GM12878 (cell line): ENCODE measurements at regions not wholly inside any gene's neighbourhood (a gene's known extent, or its start where the extent isn't known, plus 50 kb on each side); places are given as distances from the start of the nearest gene placed in this dataset.

Experiments
- CBX3 ChIP-seq: fragments of 200-600 bp; sonication (generic); IDR thresholded peaks from 2 replicates; pipeline ENCODE4 v1.6.1; 2016; ENCODE audit warnings: low read depth, borderline replicate concordance
- EP300 ChIP-seq, 2 experiments: fragments of 150-350 bp in 1 of 2; IDR thresholded peaks; 2 replicates each; pipeline ENCODE4 v1.6.1; 2011 to 2012; ENCODE audit warnings: low read depth in 2 of 2, low read length in 2 of 2, borderline replicate concordance in 1 of 2, improper control_type of control experiment in 1 of 2, inconsistent platforms in 1 of 2; ENCODE audit not compliant: control insufficient read depth in 1 of 2
- HDAC6 ChIP-seq: fragments of 200-600 bp; sonication (generic); IDR thresholded peaks from one replicate; pipeline ENCODE4 v1.8.0; 2017; ENCODE audit warnings: antibody characterized with exemption; ENCODE audit not compliant: unreplicated experiment
- NFYB ChIP-seq: IDR thresholded peaks from 2 replicates; pipeline ENCODE4 v1.6.1; 2011; ENCODE audit warnings: low read depth, mild to moderate bottlenecking, low read length, improper control_type of control experiment, moderate library complexity; ENCODE audit not compliant: insufficient read depth
- NR2C2 ChIP-seq: IDR thresholded peaks from 2 replicates; pipeline ENCODE4 v1.6.1; 2011; ENCODE audit warnings: borderline replicate concordance, low read depth; ENCODE audit not compliant: control insufficient read depth, insufficient read length
- POLR2A ChIP-seq: IDR thresholded peaks from 2 replicates; pipeline ENCODE4 v1.6.1; 2011; ENCODE audit warnings: low read depth, mild to moderate bottlenecking, low read length
- RFX5 ChIP-seq: IDR thresholded peaks from 2 replicates; pipeline ENCODE4 v1.6.1; 2011; ENCODE audit warnings: low read depth, low read length, improper control_type of control experiment
- SP1 ChIP-seq: IDR thresholded peaks from one replicate; pipeline ENCODE4 v1.6.1; 2011; ENCODE audit warnings: low read depth, low read length
- STAT1 ChIP-seq: fragments of 450-650 bp; conservative IDR thresholded peaks from 2 replicates; pipeline ENCODE4 v1.6.1; 2014; ENCODE audit warnings: antibody characterized with exemption, mild to moderate bottlenecking
- ZSCAN29 ChIP-seq: fragments of 450-650 bp; IDR thresholded peaks from 2 replicates; pipeline ENCODE4 v1.6.1; 2017; ENCODE audit warnings: mild to moderate bottlenecking, moderate library complexity
- TF ChIP-seq, protein P1 (sequence below): fragments of 450-650 bp; formaldehyde crosslinking; IDR thresholded peaks from 2 replicates; pipeline ENCODE4 v1.5.0; 2022; ENCODE audit warnings: mild to moderate bottlenecking, missing genetic modification characterization

DNA sequence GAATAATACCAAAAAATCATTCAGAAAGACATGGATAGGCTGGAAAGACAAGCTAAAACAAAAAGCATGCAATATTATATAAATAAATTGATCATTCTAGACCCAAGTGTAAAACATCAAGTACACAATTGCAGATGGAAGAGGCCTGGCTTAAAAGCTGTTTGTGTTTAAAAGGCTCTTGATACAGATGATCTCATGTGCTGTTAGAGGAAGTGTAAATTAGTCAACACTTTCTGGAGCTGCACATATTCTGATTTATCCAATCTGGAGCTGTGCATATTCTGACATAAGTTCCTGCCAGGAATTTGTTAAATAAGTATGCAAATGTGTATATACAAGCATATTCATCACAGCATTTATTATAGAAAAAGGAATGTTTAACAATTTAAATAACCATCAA is 273.1 kb downstream of the RPS29 start:
- no peak for TF ChIP-seq SP1
- no peak for TF ChIP-seq EP300 (IDR thresholded peaks at IDR 0.05; ENCODE audit: borderline replicate concordance in 1 of 2, control insufficient read depth in 1 of 2, low read depth in 2 of 2, low read length in 2 of 2)
- TF ChIP-seq NFYB: no peak
- no peak for TF ChIP-seq CBX3
- TF ChIP-seq RFX5: no peak
- no peak for TF ChIP-seq NR2C2
- TF ChIP-seq STAT1: no peak
- no peak for TF ChIP-seq ZSCAN29
- TF ChIP-seq POLR2A: no peak
- TF ChIP-seq, protein P1, sequence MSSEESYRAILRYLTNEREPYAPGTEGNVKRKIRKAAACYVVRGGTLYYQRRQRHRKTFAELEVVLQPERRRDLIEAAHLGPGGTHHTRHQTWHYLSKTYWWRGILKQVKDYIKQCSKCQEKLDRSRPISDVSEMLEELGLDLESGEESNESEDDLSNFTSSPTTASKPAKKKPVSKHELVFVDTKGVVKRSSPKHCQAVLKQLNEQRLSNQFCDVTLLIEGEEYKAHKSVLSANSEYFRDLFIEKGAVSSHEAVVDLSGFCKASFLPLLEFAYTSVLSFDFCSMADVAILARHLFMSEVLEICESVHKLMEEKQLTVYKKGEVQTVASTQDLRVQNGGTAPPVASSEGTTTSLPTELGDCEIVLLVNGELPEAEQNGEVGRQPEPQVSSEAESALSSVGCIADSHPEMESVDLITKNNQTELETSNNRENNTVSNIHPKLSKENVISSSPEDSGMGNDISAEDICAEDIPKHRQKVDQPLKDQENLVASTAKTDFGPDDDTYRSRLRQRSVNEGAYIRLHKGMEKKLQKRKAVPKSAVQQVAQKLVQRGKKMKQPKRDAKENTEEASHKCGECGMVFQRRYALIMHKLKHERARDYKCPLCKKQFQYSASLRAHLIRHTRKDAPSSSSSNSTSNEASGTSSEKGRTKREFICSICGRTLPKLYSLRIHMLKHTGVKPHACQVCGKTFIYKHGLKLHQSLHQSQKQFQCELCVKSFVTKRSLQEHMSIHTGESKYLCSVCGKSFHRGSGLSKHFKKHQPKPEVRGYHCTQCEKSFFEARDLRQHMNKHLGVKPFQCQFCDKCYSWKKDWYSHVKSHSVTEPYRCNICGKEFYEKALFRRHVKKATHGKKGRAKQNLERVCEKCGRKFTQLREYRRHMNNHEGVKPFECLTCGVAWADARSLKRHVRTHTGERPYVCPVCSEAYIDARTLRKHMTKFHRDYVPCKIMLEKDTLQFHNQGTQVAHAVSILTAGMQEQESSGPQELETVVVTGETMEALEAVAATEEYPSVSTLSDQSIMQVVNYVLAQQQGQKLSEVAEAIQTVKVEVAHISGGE: no peak
- TF ChIP-seq HDAC6: no peak
